C4-2B (cell line): ENCODE measurements at regions not wholly inside any gene's neighbourhood (a gene's known extent, or its start where the extent isn't known, plus 50 kb on each side); places are given as distances from the start of the nearest gene placed in this dataset.

Source experiments
- H3K27ac ChIP-seq: fragments of 450-650 bp; 2 replicates; pipeline ENCODE4 v1.5.1; 2017
- ZFX ChIP-seq: fragments of 450-650 bp; IDR thresholded peaks from 2 replicates; pipeline ENCODE4 v1.6.1; 2017
- TF ChIP-seq, protein P1 (sequence below): fragments of 450-650 bp; conservative IDR thresholded peaks from 2 replicates; pipeline ENCODE4 v1.5.1; 2017; ENCODE audit warnings: mild to moderate bottlenecking

GRCh38 chr1:95815511-95815910 is 581.5 kb downstream of the RWDD3 start:
- H3K27ac ChIP-seq = no peak overlapping the region
- TF ChIP-seq, protein P1, sequence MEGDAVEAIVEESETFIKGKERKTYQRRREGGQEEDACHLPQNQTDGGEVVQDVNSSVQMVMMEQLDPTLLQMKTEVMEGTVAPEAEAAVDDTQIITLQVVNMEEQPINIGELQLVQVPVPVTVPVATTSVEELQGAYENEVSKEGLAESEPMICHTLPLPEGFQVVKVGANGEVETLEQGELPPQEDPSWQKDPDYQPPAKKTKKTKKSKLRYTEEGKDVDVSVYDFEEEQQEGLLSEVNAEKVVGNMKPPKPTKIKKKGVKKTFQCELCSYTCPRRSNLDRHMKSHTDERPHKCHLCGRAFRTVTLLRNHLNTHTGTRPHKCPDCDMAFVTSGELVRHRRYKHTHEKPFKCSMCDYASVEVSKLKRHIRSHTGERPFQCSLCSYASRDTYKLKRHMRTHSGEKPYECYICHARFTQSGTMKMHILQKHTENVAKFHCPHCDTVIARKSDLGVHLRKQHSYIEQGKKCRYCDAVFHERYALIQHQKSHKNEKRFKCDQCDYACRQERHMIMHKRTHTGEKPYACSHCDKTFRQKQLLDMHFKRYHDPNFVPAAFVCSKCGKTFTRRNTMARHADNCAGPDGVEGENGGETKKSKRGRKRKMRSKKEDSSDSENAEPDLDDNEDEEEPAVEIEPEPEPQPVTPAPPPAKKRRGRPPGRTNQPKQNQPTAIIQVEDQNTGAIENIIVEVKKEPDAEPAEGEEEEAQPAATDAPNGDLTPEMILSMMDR = no peak
- TF ChIP-seq ZFX = no peak

DNA sequence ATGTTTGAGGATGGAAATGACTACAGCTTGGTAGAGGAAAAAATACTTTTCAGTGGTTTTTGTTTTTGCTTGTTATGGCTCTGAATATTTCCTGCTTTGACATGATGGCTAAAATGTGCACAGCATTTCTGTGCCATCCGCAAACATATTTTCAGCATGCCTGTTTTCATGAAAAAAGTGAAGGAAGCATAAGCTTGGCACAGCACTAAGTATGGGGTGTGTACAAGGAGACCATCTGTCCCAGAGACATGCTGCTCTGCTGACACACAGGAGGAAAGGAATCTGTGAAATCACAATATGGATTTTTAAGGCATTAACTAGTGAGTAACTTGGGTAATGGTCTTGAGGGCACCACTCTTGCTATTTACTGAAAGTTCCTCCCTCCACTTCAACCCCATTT is 595.5 kb downstream of the RWDD3 start:
- no peak overlapping the region for H3K27ac ChIP-seq
- TF ChIP-seq ZFX = no peak
- TF ChIP-seq, protein P1 = no peak

GRCh38 chr1:95832370-95832769 is 598.4 kb downstream of the RWDD3 start:
- TF ChIP-seq ZFX = no peak
- TF ChIP-seq, protein P1 = no peak
- no peak overlapping the region for H3K27ac ChIP-seq

- TF ChIP-seq ZFX = no peak
- TF ChIP-seq, protein P1 = no peak
Measured at GRCh38 chr1:95849439-95849838, 615.4 kb downstream of the RWDD3 start.

GRCh38 chr1:95850165-95850649 is 616.2 kb downstream of the RWDD3 start:
- H3K27ac ChIP-seq = no peak overlapping the region
- TF ChIP-seq, protein P1 = no peak
- TF ChIP-seq ZFX = no peak

More at GRCh38 chr1:95849439-95849838, 615.4 kb downstream of the RWDD3 start:
- H3K27ac ChIP-seq = no peak overlapping the region

- no peak overlapping the region for H3K27ac ChIP-seq
- TF ChIP-seq, protein P1 = no peak
- TF ChIP-seq ZFX = no peak
Measured at GRCh38 chr1:95850763-95851162, 616.8 kb downstream of the RWDD3 start.

DNA sequence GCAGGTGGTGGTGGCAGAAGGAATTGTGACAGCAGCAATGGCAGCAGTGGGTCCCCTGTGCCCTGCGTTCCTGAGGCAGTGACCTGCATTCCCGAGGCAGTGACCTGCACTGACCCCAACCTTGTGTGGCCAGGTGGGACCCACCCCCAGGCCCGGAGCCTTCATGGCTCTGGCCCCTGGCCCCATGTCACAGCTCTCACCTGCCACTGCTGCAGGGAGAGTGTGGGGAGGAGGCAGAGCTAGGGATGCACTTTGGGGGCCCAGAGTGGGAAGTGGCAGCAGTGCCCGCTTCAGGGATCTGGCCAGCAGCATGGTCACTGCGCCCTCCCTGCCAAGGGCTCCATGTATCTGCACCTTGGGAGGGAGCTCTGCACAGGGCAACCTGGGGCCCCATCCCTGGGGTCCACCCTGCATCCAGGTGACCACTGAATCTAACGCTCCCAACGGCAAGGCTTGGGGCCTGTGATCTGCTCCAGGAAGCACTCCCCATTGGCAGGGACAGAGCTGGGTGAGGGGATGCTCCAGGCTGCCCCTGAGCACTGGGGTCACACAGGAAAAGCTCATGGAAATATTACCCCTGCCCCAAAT is 618.6 kb downstream of the RWDD3 start:
- TF ChIP-seq, protein P1 = no peak
- no peak for TF ChIP-seq ZFX
- H3K27ac ChIP-seq = no peak overlapping the region
